AG09319 (cell line): ENCODE measurements at regions not wholly inside any gene's neighbourhood (a gene's known extent, or its start where the extent isn't known, plus 50 kb on each side); places are given as distances from the start of the nearest gene placed in this dataset.

Experiments used
- DNase-seq: peaks from one replicate; pipeline ENCODE4 v3.0.0-alpha.2; 2010; ENCODE audit warnings: low read depth; ENCODE audit errors: extremely low read depth
- CTCF ChIP-seq: IDR thresholded peaks from 2 replicates; pipeline ENCODE4 v1.5.1; 2011; ENCODE audit warnings: low read depth, mild to moderate bottlenecking, inconsistent platforms, low read length, moderate library complexity

GRCh38 chr3:147836330-147836729 is 427.2 kb downstream of the ZIC1 start:
- no peak for TF ChIP-seq CTCF
- no peak for DNase-seq

GRCh38 chr3:147838652-147839051 is 429.5 kb downstream of the ZIC1 start:
- no peak for DNase-seq
- TF ChIP-seq CTCF, result peak; percentile 38

GRCh38 chr3:147843331-147843730 is 434.2 kb downstream of the ZIC1 start:
- DNase-seq, result no peak
- no peak for TF ChIP-seq CTCF

- no peak for TF ChIP-seq CTCF
- no peak for DNase-seq
Measured at GRCh38 chr3:147846293-147846692, 437.1 kb downstream of the ZIC1 start.

GRCh38 chr3:147846854-147847478 is 437.8 kb downstream of the ZIC1 start:
- no peak for TF ChIP-seq CTCF
- no peak for DNase-seq

- DNase-seq, result no peak
- no peak for TF ChIP-seq CTCF
Measured at GRCh38 chr3:147851062-147851461, 441.9 kb downstream of the ZIC1 start.

- TF ChIP-seq CTCF, result no peak
- no peak for DNase-seq
Measured at GRCh38 chr3:147854542-147854941, 445.4 kb downstream of the ZIC1 start.
